SK-N-SH (cell line): ENCODE measurements at regions not wholly inside any gene's neighbourhood (a gene's known extent, or its start where the extent isn't known, plus 50 kb on each side); places are given as distances from the start of the nearest gene placed in this dataset.

Experiments
- CTCF ChIA-PET: fragments of 300-600, 350-600 bp; formaldehyde crosslinking; extraction: SDS; loops from one replicate; lab custom pipeline; 2021; lab: Yijun Ruan, JAX
- POLR2A ChIA-PET: fragments of 350-600 bp; sonication (Branson Sonifier 250); formaldehyde crosslinking; extraction: SDS; loops from one replicate; lab custom pipeline; 2020; ENCODE audit warnings: antibody characterized with exemption, inconsistent platforms; lab: Yijun Ruan, JAX
- DNase-seq: peaks from one replicate; pipeline ENCODE4 v3.0.0; 2012
- H2AFZ ChIP-seq: fragments of 200-600 bp; sonication (generic); 2 replicates; pipeline ENCODE4 v1.8.1; 2016; ENCODE audit warnings: antibody characterized with exemption, mild to moderate bottlenecking, low read depth
- H3F3A ChIP-seq: fragments of 200-600 bp; sonication (generic); replicated peaks from 2 replicates; pipeline ENCODE3; 2016; ENCODE audit warnings: antibody characterized with exemption, mild to moderate bottlenecking; ENCODE audit not compliant: insufficient read depth
- H3K27ac ChIP-seq, 2 experiments: fragments of 200-500 bp in 1 of 2; fragments of 200-600 bp in 1 of 2; sonication (Bioruptor generic) in 1 of 2; sonication (generic), shearing (Covaris generic) in 1 of 2; 2 replicates each; pipeline versions ENCODE4 v1.5.1 to v1.6.1; 2014 to 2016; ENCODE audit warnings: low read depth in 2 of 2, inconsistent platforms in 1 of 2, low read length in 1 of 2, mild to moderate bottlenecking in 1 of 2, mixed read lengths in 1 of 2
- H3K27me3 ChIP-seq: fragments of 200-600 bp; sonication (generic), shearing (Covaris generic); 2 replicates; pipeline ENCODE4 v1.6.1; 2016; ENCODE audit warnings: mixed run types; ENCODE audit not compliant: insufficient read depth
- H3K36me3 ChIP-seq, 2 experiments: fragments of 200-500 bp in 1 of 2; fragments of 200-600 bp in 1 of 2; sonication (Bioruptor generic) in 1 of 2; sonication (generic) in 1 of 2; replicated peaks in 1 of 2; 2 replicates each; pipeline versions ENCODE3 to v1.5.1; 2014 to 2016; ENCODE audit warnings: low read length in 1 of 2, mild to moderate bottlenecking in 1 of 2; ENCODE audit not compliant: insufficient read depth in 2 of 2, control insufficient read depth in 1 of 2
- H3K4me1 ChIP-seq, 2 experiments: fragments of 200-500 bp in 1 of 2; fragments of 200-600 bp in 1 of 2; sonication (Bioruptor generic) in 1 of 2; sonication (generic), shearing (Covaris generic) in 1 of 2; 2 replicates each; pipeline versions ENCODE4 v1.5.1 to v1.6.1; 2014 to 2016; ENCODE audit warnings: low read depth in 1 of 2, low read length in 1 of 2, mixed run types in 1 of 2; ENCODE audit not compliant: insufficient read depth in 2 of 2, control insufficient read depth in 1 of 2
- H3K4me2 ChIP-seq: fragments of 200-600 bp; sonication (generic), shearing (Covaris generic); 2 replicates; pipeline ENCODE4 v1.6.1; 2017; ENCODE audit warnings: mixed run types
- H3K4me3 ChIP-seq, 2 experiments: fragments of 200-500 bp in 1 of 2; fragments of 200-600 bp in 1 of 2; sonication (Bioruptor generic) in 1 of 2; sonication (generic), shearing (Covaris generic) in 1 of 2; 2 replicates each; pipeline versions ENCODE4 v1.5.1 to v1.8.1; 2014 to 2016; ENCODE audit warnings: low read depth in 2 of 2, inconsistent platforms in 1 of 2, low read length in 1 of 2, mild to moderate bottlenecking in 1 of 2, mixed read lengths in 1 of 2, moderate library complexity in 1 of 2
- H3K79me2 ChIP-seq: fragments of 200-600 bp; sonication (generic); 2 replicates; pipeline ENCODE4 v1.8.1; 2017; ENCODE audit warnings: mild to moderate bottlenecking; ENCODE audit not compliant: insufficient read depth
- H3K9ac ChIP-seq: fragments of 200-600 bp; sonication (generic); 2 replicates; pipeline ENCODE4 v1.6.1; 2017; ENCODE audit warnings: mixed run types
- H3K9me2 ChIP-seq: fragments of 200-600 bp; sonication (generic); 2 replicates; pipeline ENCODE4 v1.6.1; 2017; ENCODE audit warnings: mixed run types
- H3K9me3 ChIP-seq: fragments of 200-600 bp; sonication (generic); 2 replicates; pipeline ENCODE4 v1.6.1; 2017; ENCODE audit warnings: mixed run types, mild to moderate bottlenecking, moderate library complexity
- H4K20me1 ChIP-seq: fragments of 200-600 bp; sonication (generic); 2 replicates; pipeline ENCODE4 v1.6.1; 2017; ENCODE audit warnings: mild to moderate bottlenecking, mixed run types; ENCODE audit not compliant: insufficient read depth
- CHD2 ChIP-seq: fragments of 150-350 bp; IDR thresholded peaks from 2 replicates; pipeline ENCODE4 v1.6.1; 2018; ENCODE audit warnings: low read length; ENCODE audit not compliant: partially characterized antibody
- EP300 ChIP-seq, 2 experiments: IDR thresholded peaks; 2 replicates each; pipeline versions ENCODE4 v1.4.0 to v1.6.1; 2012; ENCODE audit warnings: borderline replicate concordance in 1 of 2, low read depth in 1 of 2, low read length in 1 of 2
- FOSL2 ChIP-seq: IDR thresholded peaks from 2 replicates; pipeline ENCODE4 v1.4.0; 2012; ENCODE audit warnings: low read depth, mild to moderate bottlenecking, moderate library complexity, borderline replicate concordance
- FOXJ3 ChIP-seq: sonication (generic); formaldehyde crosslinking; IDR thresholded peaks from 2 replicates; pipeline ENCODE4 v1.5.1; 2020; ENCODE audit warnings: mild to moderate bottlenecking, missing genetic modification reagents
- GABPA ChIP-seq: IDR thresholded peaks from 2 replicates; pipeline ENCODE4 v1.4.0; 2012; ENCODE audit warnings: low read depth, mild to moderate bottlenecking
- GATA2 ChIP-seq: sonication (generic); formaldehyde crosslinking; IDR thresholded peaks from 2 replicates; pipeline ENCODE4 v1.5.0; 2020; ENCODE audit warnings: mild to moderate bottlenecking, missing genetic modification reagents
- MEF2A ChIP-seq: IDR thresholded peaks from 2 replicates; pipeline ENCODE4 v1.4.0; 2012; ENCODE audit warnings: low read depth, borderline replicate concordance
- NRF1 ChIP-seq: IDR thresholded peaks from 2 replicates; pipeline ENCODE4 v1.6.1; 2012; ENCODE audit warnings: low read depth, mild to moderate bottlenecking, low read length
- POLR2AphosphoS5 ChIP-seq: IDR thresholded peaks from 2 replicates; pipeline ENCODE4 v1.6.1; 2012; ENCODE audit warnings: low read depth, low read length
- RAD21 ChIP-seq: IDR thresholded peaks from 2 replicates; pipeline ENCODE4 v1.6.1; 2012; ENCODE audit warnings: mild to moderate bottlenecking, low read length
- SIN3A ChIP-seq: IDR thresholded peaks from 2 replicates; pipeline ENCODE4 v1.6.1; 2012; ENCODE audit warnings: low read depth, mild to moderate bottlenecking, low read length, moderate library complexity, borderline replicate concordance
- SMC3 ChIP-seq: IDR thresholded peaks from 2 replicates; pipeline ENCODE4 v1.6.1; 2012; ENCODE audit warnings: low read depth, low read length, improper control_type of control experiment
- TAF1 ChIP-seq: IDR thresholded peaks from 2 replicates; pipeline ENCODE4 v1.6.1; 2012; ENCODE audit warnings: low read depth, mild to moderate bottlenecking, low read length, moderate library complexity, borderline replicate concordance
- YY1 ChIP-seq: IDR thresholded peaks from 2 replicates; pipeline ENCODE4 v1.4.0; 2012; ENCODE audit warnings: low read depth, mild to moderate bottlenecking
- WGBS: methylation state at CpG from one replicate; pipeline ENCODE4 v1.1.6; 2017; ENCODE audit warnings: low lambda C conversion rate; 5-methylcytosine and 5-hydroxymethylcytosine counted together
- TF ChIP-seq, protein P1 (sequence below): IDR thresholded peaks from 2 replicates; pipeline ENCODE4 v1.6.1; 2012; ENCODE audit warnings: mild to moderate bottlenecking, low read depth, low read length, moderate library complexity
- TF ChIP-seq, protein P2 (sequence below): fragments of 150-350 bp; IDR thresholded peaks from 2 replicates; pipeline ENCODE4 v1.6.1; 2017; ENCODE audit warnings: antibody characterized with exemption, low read length, low read depth, borderline replicate concordance
- TF ChIP-seq, protein P3 (sequence below): IDR thresholded peaks from 2 replicates; pipeline ENCODE4 v1.4.0; 2012; ENCODE audit warnings: low read depth, borderline replicate concordance

DNA sequence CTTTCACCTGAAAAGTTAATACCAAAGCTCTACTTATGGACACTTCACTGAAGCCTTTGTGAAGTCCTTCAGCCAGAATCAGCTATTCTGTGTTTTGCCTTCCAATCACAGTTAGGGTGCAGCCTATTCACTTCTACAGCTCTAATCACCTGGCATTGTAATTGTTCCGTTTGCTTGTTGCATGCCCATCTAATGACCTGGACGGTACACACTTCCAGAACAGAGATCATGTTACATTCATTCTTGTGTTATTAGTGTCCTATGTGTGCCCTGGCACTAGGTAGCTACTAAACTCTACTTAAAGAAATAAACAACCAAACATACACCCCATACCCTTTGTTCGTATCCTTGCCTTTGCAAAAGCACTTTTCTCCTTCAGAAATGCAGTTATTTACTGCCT, 1162.9 kb upstream of the WWC1 start:
- WGBS: 32% methylated on average over 3 of the region's 3 CpGs
- no peaks in the 10 kb centered on the region for H3K4me1 ChIP-seq
- POLR2A ChIA-PET: no interaction called here
- no peaks in the 10 kb centered on the region for H3K9me2 ChIP-seq
- no peaks in the 10 kb centered on the region for H3K27me3 ChIP-seq
- no peaks in the 10 kb centered on the region for H3F3A ChIP-seq
- no peak overlapping the region for H3K27ac ChIP-seq
- H4K20me1 ChIP-seq: no peaks in the 10 kb centered on the region
- no peak overlapping the region for H3K4me3 ChIP-seq
- H3K9ac ChIP-seq: no peak overlapping the region
- CTCF ChIA-PET: interaction anchor here (1.5 kb wide), 1 partner anchor 595 kb away, joined by 3 read pairs; no protein-coding TSS in a partner anchor
- no peaks in the 10 kb centered on the region for H3K36me3 ChIP-seq
- no peaks in the 10 kb centered on the region for H3K79me2 ChIP-seq
- no peak for TF ChIP-seq SIN3A
- TF ChIP-seq EP300 (IDR thresholded peaks at IDR 0.05; ENCODE audit: borderline replicate concordance in 1 of 2, low read depth in 1 of 2, low read length in 1 of 2): no peak
- no peak for TF ChIP-seq MEF2A
- TF ChIP-seq, protein P1, sequence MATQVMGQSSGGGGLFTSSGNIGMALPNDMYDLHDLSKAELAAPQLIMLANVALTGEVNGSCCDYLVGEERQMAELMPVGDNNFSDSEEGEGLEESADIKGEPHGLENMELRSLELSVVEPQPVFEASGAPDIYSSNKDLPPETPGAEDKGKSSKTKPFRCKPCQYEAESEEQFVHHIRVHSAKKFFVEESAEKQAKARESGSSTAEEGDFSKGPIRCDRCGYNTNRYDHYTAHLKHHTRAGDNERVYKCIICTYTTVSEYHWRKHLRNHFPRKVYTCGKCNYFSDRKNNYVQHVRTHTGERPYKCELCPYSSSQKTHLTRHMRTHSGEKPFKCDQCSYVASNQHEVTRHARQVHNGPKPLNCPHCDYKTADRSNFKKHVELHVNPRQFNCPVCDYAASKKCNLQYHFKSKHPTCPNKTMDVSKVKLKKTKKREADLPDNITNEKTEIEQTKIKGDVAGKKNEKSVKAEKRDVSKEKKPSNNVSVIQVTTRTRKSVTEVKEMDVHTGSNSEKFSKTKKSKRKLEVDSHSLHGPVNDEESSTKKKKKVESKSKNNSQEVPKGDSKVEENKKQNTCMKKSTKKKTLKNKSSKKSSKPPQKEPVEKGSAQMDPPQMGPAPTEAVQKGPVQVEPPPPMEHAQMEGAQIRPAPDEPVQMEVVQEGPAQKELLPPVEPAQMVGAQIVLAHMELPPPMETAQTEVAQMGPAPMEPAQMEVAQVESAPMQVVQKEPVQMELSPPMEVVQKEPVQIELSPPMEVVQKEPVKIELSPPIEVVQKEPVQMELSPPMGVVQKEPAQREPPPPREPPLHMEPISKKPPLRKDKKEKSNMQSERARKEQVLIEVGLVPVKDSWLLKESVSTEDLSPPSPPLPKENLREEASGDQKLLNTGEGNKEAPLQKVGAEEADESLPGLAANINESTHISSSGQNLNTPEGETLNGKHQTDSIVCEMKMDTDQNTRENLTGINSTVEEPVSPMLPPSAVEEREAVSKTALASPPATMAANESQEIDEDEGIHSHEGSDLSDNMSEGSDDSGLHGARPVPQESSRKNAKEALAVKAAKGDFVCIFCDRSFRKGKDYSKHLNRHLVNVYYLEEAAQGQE: no peak
- TF ChIP-seq TAF1: no peak
- no peak for TF ChIP-seq POLR2AphosphoS5
- no peak for TF ChIP-seq CHD2
- TF ChIP-seq SMC3: no peak
- TF ChIP-seq, protein P2, sequence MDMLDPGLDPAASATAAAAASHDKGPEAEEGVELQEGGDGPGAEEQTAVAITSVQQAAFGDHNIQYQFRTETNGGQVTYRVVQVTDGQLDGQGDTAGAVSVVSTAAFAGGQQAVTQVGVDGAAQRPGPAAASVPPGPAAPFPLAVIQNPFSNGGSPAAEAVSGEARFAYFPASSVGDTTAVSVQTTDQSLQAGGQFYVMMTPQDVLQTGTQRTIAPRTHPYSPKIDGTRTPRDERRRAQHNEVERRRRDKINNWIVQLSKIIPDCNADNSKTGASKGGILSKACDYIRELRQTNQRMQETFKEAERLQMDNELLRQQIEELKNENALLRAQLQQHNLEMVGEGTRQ: no peak
- TF ChIP-seq NRF1: no peak
- TF ChIP-seq, protein P3, sequence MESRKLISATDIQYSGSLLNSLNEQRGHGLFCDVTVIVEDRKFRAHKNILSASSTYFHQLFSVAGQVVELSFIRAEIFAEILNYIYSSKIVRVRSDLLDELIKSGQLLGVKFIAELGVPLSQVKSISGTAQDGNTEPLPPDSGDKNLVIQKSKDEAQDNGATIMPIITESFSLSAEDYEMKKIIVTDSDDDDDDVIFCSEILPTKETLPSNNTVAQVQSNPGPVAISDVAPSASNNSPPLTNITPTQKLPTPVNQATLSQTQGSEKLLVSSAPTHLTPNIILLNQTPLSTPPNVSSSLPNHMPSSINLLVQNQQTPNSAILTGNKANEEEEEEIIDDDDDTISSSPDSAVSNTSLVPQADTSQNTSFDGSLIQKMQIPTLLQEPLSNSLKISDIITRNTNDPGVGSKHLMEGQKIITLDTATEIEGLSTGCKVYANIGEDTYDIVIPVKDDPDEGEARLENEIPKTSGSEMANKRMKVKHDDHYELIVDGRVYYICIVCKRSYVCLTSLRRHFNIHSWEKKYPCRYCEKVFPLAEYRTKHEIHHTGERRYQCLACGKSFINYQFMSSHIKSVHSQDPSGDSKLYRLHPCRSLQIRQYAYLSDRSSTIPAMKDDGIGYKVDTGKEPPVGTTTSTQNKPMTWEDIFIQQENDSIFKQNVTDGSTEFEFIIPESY: no peak
- TF ChIP-seq FOXJ3 (CRISPR knock-in tag): no peak
- TF ChIP-seq RAD21: no peak
- TF ChIP-seq GABPA: no peak
- TF ChIP-seq GATA2 (CRISPR knock-in tag): no peak
- no peak for TF ChIP-seq FOSL2
- TF ChIP-seq YY1: no peak
- H3K4me2 ChIP-seq: no peak overlapping the region
- no peak overlapping the region for H2AFZ ChIP-seq
- DNase-seq: no peak
- no peaks in the 10 kb centered on the region for H3K9me3 ChIP-seq
